DOHH2 (cell line): ENCODE measurements at regions not wholly inside any gene's neighbourhood (a gene's known extent, or its start where the extent isn't known, plus 50 kb on each side); places are given as distances from the start of the nearest gene placed in this dataset.

ENCODE experiments used
- CTCF ChIP-seq: fragments of 200-600 bp; sonication (generic); IDR thresholded peaks from one replicate; pipeline ENCODE4 v1.5.1; 2014; ENCODE audit warnings: antibody characterized with exemption, mild to moderate bottlenecking, low read depth, low read length; ENCODE audit not compliant: poor library complexity, severe bottlenecking
- EZH2phosphoT487 ChIP-seq: fragments of 200-600 bp; sonication (generic); IDR thresholded peaks from 2 replicates; pipeline ENCODE4 v1.6.1; 2017; ENCODE audit warnings: borderline replicate concordance, mild to moderate bottlenecking, antibody characterized with exemption, low read length, moderate library complexity, mixed read lengths

DNA sequence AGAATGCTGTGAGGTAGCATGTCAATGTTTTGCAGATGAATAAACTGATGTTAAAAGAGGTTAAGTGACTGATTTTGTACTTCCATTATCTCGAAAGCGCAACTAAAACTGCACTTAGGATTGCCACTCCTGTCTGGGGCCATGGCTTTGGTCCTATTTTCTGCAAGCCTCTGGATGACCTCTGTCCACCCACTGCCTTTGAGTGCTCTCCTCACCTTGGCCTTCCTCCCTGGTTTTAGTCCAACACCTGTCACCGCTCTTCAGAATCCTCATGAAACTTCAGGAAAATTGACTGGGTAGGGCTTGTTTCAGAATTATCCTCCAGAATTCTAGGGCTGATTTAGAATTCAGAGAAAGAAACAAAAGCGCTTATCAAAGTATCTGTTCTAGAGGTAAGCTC is 51.1 kb upstream of the HNMT start:
- TF ChIP-seq CTCF: no peak
- no peak for TF ChIP-seq EZH2phosphoT487
